ENCODE measurements at regions not wholly inside any gene's neighbourhood (a gene's known extent, or its start where the extent isn't known, plus 50 kb on each side); places are given as distances from the start of the nearest gene placed in this dataset.

- TF ChIP-seq CTCF (IDR thresholded peaks at IDR 0.05) (no peak), EZH2 (IDR thresholded peaks at IDR 0.05) (no peak), EZH2phosphoT487 (IDR thresholded peaks at IDR 0.05) (no peak)
Measured at GRCh38 chr11:70619591-70619990, 221.3 kb downstream of the CTTN start.

All from neural progenitor cell (in vitro differentiated cells).